ENCODE measurements at regions not wholly inside any gene's neighbourhood (a gene's known extent, or its start where the extent isn't known, plus 50 kb on each side); places are given as distances from the start of the nearest gene placed in this dataset.

- TF ChIP-seq ZNF396 (CRISPR knock-in tag; IDR thresholded peaks at IDR 0.05; ENCODE audit: borderline replicate concordance) (no peak), STAT6 (CRISPR knock-in tag; conservative IDR thresholded peaks at IDR 0.05; ENCODE audit: low read depth) (no peak), ZNF219 (CRISPR knock-in tag; IDR thresholded peaks at IDR 0.05; ENCODE audit: borderline replicate concordance) (no peak), ZNF423 (CRISPR knock-in tag; IDR thresholded peaks at IDR 0.05) (no peak), NR1H2 (CRISPR knock-in tag; IDR thresholded peaks at IDR 0.05) (no peak), OVOL2 (CRISPR knock-in tag; IDR thresholded peaks at IDR 0.05; ENCODE audit: borderline replicate concordance) (no peak), RELA (CRISPR knock-in tag; IDR thresholded peaks at IDR 0.05; ENCODE audit: borderline replicate concordance) (no peak)
Measured at GRCh38 chr9:111274737-111275136, 55.3 kb downstream of the OR2K2 start (continued).

GRCh38 chr9:111272581-111272980 is 57.4 kb downstream of the OR2K2 start:
- no peak for ATAC-seq
- peaks cover 15% of the 10 kb centered on the region for H3K4me1 Mint-ChIP-seq
- no peak overlapping the region for H3K4me3 Mint-ChIP-seq
- H3K27ac Mint-ChIP-seq, result no peak overlapping the region
- H3K9me3 Mint-ChIP-seq, result peaks cover 17% of the 10 kb centered on the region
- no peaks in the 10 kb centered on the region for H3K27me3 Mint-ChIP-seq (ENCODE audit: low read depth)
- DNase-seq (ENCODE audit: low spot score), result no peak
- ChIA-PET POLR2A (no interaction called here), CTCF (no interaction called here)
- H3K36me3 Mint-ChIP-seq, result peaks cover 4% of the 10 kb centered on the region
- TF ChIP-seq TEAD4 (CRISPR knock-in tag; IDR thresholded peaks at IDR 0.05), result no peak
- no peak for TF ChIP-seq E2F1 (CRISPR knock-in tag; IDR thresholded peaks at IDR 0.05)
- no peak for TF ChIP-seq MYBL2 (CRISPR knock-in tag; IDR thresholded peaks at IDR 0.05)
- TF ChIP-seq ZNF263 (CRISPR knock-in tag; IDR thresholded peaks at IDR 0.05; ENCODE audit: low read depth), result no peak
- TF ChIP-seq E2F5 (CRISPR knock-in tag; IDR thresholded peaks at IDR 0.05), result no peak
- no peak for TF ChIP-seq IRF1 (CRISPR knock-in tag; IDR thresholded peaks at IDR 0.05)
- TF ChIP-seq TEAD1 (CRISPR knock-in tag; IDR thresholded peaks at IDR 0.05), result no peak
- no peak for TF ChIP-seq RELA (CRISPR knock-in tag; IDR thresholded peaks at IDR 0.05; ENCODE audit: borderline replicate concordance)
- TF ChIP-seq SOX15 (CRISPR knock-in tag; IDR thresholded peaks at IDR 0.05), result no peak
- no peak for TF ChIP-seq MAX (CRISPR knock-in tag; IDR thresholded peaks at IDR 0.05)
- no peak for TF ChIP-seq NR2C2 (CRISPR knock-in tag; IDR thresholded peaks at IDR 0.05)
- TF ChIP-seq ARID4B (CRISPR knock-in tag; IDR thresholded peaks at IDR 0.05; ENCODE audit: borderline replicate concordance), result no peak
- no peak for TF ChIP-seq ZSCAN18 (CRISPR knock-in tag; IDR thresholded peaks at IDR 0.05)
- TF ChIP-seq JAZF1 (CRISPR knock-in tag; IDR thresholded peaks at IDR 0.05), result no peak
- no peak for TF ChIP-seq STAT6 (CRISPR knock-in tag; conservative IDR thresholded peaks at IDR 0.05; ENCODE audit: low read depth)
